ENCODE measurements at regions not wholly inside any gene's neighbourhood (a gene's known extent, or its start where the extent isn't known, plus 50 kb on each side); places are given as distances from the start of the nearest gene placed in this dataset.

- no peak for TF ChIP-seq CTCF (IDR thresholded peaks at IDR 0.05)
- TF ChIP-seq POLR2A (IDR thresholded peaks at IDR 0.05) = no peak
Observed at GRCh38 chr9:108094676-108094993, 605.1 kb upstream of the KLF4 start.
